IPS-15b (cell line): ENCODE measurements at regions not wholly inside any gene's neighbourhood (a gene's known extent, or its start where the extent isn't known, plus 50 kb on each side); places are given as distances from the start of the nearest gene placed in this dataset.

Experiments used
- H3K27me3 ChIP-seq: one replicate; pipeline ENCODE4 v1.6.1; 2013; ENCODE audit warnings: low read length; ENCODE audit not compliant: control insufficient read depth, insufficient read depth
- H3K36me3 ChIP-seq: one replicate; pipeline ENCODE4 v1.6.1; 2013; ENCODE audit warnings: low read length; ENCODE audit not compliant: control insufficient read depth, insufficient read depth
- H3K4me1 ChIP-seq: one replicate; pipeline ENCODE4 v1.6.1; 2013; ENCODE audit warnings: mild to moderate bottlenecking, low read length; ENCODE audit not compliant: control insufficient read depth, insufficient read depth
- H3K4me3 ChIP-seq: one replicate; pipeline ENCODE4 v1.5.1; 2013; ENCODE audit warnings: low read depth, low read length
- H3K9ac ChIP-seq: one replicate; pipeline ENCODE4 v1.6.1; 2013; ENCODE audit warnings: low read depth, mild to moderate bottlenecking, low read length
- H3K9me3 ChIP-seq: one replicate; pipeline ENCODE4 v1.6.1; 2013; ENCODE audit warnings: mild to moderate bottlenecking, low read length; ENCODE audit not compliant: control insufficient read depth, insufficient read depth

DNA sequence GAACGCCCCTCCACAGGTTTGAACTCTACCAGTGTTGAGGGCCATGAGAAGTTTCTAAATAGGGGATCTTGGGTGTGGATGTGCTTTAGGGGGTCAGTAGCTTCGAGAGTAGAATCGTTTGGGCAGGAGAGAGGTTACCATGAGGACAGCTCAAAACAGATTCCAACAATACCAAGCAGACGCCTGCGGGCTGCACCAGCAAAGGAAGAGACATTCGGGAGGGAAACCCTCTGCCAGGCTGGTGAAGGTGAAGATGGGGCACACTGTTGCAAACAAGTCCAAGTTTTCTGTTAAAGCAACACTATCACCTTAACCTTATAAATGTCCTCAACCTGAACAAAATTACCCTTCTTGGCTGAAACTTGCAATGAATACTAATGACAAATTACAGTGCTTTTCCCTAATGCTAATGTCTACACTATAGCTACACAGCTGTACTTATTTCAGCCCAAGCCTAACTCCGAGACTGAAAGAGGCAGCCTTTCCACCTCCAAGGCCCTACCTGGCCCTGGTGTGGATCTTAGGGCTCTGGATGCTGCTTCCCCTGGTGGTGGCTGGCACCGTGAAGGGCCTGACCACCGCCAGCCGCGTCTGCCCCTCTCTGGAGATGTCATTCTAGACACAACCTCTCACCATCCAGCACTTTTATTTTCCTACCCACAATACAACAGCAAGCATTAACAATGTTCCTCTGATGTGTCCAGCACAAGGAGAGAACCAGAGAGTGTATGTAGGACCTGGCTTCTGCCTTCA is 80.1 kb downstream of the DLL1 start:
- no peaks in the 10 kb centered on the region for H3K9me3 ChIP-seq
- H3K9ac ChIP-seq, result no peak overlapping the region
- no peaks in the 10 kb centered on the region for H3K27me3 ChIP-seq

DNA sequence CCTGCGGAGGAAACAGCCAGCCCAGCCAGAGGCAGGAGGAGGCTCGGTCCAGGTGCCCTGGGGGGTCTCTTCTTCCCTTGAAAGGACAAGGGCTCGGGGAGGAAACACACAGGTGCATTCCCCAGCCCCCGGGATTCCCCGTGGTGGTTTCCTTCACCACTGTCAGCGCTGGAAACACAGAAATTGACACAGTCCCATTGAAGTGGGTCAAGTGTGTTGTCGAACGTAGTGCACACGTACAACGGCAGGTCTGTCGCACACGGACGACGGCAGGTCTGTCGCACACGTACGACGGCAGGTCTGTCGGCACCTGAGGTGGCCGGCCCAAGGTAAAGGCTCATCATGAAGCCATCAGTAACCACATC is 80.9 kb downstream of the DLL1 start:
- Histone ChIP-seq H3K4me1 (no peaks in the 10 kb centered on the region), H3K9ac (no peak overlapping the region), H3K9me3 (no peaks in the 10 kb centered on the region), H3K4me3 (no peak overlapping the region), H3K27me3 (no peaks in the 10 kb centered on the region), H3K36me3 (no peaks in the 10 kb centered on the region)

More for the DNA sequence above, 80.1 kb downstream of the DLL1 start:
- Histone ChIP-seq H3K4me3 (no peak overlapping the region), H3K4me1 (no peaks in the 10 kb centered on the region), H3K36me3 (no peaks in the 10 kb centered on the region)

DNA sequence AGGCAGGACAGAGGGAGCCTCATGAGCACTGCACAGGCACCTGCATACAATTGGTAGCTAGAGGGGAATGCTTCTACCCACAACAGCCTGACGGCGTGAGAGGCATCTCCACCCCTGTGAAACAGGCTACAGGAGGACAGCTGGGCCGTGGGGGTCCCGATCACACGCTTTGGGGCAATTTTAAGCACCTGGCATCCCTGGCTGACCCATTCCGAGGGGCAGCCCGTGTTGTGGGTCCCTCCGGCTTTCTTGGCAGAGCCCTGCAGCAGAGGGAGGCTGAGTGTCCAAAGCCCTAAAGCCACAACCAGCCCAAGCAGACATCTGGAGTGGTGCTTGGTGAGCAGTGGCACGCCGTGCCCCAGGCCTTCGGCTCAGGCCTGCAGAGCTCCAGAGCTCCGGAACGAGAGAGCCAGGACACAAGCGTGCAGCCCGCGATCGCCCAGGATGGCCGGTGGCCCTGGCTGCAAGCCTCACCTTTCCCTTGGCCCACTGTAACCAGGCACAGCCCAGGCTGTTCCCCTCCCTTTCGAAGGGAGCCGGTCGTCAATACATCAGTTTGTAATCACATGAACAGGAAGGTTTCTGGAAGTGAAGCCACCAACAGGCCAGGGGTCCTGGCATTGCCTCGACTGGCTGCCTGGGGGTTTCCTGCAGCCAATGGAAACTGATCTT is 81.4 kb downstream of the DLL1 start:
- Histone ChIP-seq H3K4me1 (no peaks in the 10 kb centered on the region), H3K36me3 (no peaks in the 10 kb centered on the region), H3K9ac (no peak overlapping the region), H3K27me3 (no peaks in the 10 kb centered on the region), H3K4me3 (no peak overlapping the region), H3K9me3 (no peaks in the 10 kb centered on the region)

DNA sequence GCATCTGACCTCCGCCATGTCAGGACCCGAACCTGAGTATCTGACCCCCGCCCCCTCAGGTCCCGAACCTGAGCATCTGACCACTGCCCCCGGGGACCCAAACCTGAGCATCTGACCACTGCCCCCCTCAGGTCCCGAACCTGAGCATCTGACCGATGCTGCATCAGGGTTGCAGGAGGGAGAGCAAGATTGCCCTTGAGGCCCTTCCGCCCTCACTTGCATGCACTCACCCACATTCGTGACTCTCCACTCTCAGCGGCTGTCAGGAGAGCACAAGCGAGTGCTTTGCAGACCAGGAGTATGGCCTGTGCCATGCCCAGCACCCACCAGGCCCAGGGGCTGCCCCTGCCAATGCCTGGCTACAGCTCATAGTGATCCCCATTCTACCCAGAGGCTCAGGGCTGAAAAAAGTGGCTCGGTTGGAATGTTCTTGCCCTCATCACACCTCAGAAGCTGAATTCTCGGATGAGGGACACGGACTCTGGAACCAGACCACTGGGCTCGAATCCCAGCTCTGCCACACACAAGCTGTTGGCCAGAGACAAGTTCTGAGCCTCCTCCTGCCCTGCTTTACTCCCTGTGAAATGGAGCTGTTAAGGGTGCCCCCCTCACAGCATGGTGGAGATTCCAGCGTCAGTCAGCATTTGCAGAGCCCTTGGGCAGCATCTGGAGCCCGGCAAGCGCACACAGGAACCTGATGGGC is 82.1 kb downstream of the DLL1 start:
- H3K27me3 ChIP-seq, result no peaks in the 10 kb centered on the region
- no peaks in the 10 kb centered on the region for H3K4me1 ChIP-seq
- H3K9ac ChIP-seq, result no peak overlapping the region
- no peak overlapping the region for H3K4me3 ChIP-seq
- H3K36me3 ChIP-seq, result no peaks in the 10 kb centered on the region
- H3K9me3 ChIP-seq, result no peaks in the 10 kb centered on the region

DNA sequence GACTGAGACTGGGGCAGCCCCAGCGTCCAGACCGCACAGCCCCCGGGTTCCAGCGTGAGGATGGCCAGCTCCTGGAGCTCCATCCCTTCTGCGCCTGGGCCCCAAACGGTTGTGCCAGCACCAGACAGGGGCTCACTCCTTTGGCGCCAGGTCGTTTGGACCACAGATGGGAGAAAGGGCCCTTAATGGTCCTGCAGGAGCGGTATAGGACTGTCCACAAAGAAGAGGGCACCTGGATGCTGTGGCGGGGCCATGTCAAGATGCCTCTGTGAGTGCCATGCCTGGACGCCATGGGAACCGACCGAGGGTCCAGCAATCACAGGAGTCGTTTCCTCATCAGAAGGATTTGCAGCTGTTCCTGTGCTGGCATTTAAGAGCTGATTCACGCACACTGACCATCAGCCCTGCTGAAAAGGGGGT is 82.7 kb downstream of the DLL1 start:
- Histone ChIP-seq H3K9ac (no peak overlapping the region), H3K9me3 (no peaks in the 10 kb centered on the region), H3K36me3 (no peaks in the 10 kb centered on the region), H3K4me3 (no peak overlapping the region), H3K27me3 (no peaks in the 10 kb centered on the region), H3K4me1 (no peaks in the 10 kb centered on the region)

DNA sequence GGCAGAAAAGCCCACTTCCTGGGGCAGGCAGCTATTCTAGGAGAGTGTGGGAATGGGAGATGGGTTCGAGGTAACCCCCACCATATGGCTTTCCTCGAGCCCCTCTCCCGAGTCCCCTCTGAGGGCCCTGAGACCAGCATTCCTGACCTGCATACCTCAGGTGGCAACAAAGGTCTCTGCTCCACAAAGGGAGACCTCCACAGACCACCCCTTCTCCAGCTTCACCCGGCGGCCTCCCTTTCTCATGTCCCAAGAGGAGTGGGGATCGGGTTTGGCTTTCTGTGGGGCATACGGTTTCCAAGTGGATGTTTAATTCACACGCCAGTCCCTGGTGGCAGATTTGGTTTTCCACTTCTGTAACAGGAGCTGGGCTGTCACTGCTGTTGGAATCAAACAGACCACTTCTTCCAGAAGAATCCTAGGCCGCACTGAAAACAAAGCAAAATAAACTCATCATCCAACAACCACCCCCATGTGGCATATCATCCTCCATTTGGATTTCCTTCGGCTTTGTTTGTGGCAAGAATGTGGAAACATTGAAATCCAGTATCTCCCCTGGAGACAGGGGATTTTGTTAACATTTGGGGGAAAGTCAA is 83.2 kb downstream of the DLL1 start:
- Histone ChIP-seq H3K9me3 (no peaks in the 10 kb centered on the region), H3K9ac (no peak overlapping the region), H3K36me3 (no peaks in the 10 kb centered on the region), H3K27me3 (no peaks in the 10 kb centered on the region), H3K4me1 (no peaks in the 10 kb centered on the region), H3K4me3 (no peak overlapping the region)

DNA sequence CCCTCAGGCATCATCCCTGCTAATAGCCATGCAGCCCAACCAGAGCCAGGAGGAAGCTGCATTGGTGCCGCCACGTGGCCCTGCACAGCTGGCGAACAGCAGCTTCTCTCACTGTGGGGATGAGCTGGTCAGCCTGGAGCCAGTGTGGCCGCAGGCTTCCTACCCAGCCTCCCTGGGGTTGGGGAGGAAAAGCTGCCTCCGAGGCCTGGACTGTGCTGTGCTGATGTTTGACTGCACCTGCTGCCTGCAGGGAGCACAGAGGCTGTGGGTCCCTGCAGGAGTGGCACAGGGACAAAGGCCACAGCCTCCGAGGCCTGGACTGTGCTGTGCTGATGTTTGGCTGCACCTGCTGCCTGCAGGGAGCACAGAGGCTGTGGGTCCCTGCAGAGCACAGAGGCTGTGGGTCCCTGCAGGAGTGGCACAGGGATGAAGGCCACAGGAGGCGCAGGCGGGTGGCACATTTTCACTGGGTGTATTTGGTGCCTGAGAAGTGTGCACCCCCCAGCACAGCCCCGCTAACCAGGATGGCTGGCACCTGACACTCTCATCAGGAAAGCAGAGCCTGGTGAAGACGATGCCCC is 83.9 kb downstream of the DLL1 start:
- Histone ChIP-seq H3K36me3 (no peaks in the 10 kb centered on the region), H3K27me3 (no peaks in the 10 kb centered on the region), H3K9ac (no peak overlapping the region), H3K9me3 (no peaks in the 10 kb centered on the region), H3K4me3 (no peak overlapping the region), H3K4me1 (no peaks in the 10 kb centered on the region)

DNA sequence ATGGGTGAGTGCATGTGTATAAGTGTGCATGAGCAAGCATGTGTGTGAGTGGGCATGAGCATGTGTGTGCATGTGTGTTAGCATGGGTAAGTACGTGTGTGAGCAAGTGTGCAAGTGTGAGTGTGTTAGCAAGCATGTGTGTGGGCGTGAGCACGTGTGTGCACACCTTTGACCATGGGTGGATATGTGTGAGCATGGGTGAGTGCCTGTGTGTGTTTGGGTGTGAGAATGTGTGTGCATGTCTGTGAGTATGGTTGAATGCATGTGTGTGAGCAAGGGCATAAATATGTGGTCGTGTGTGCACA is 84.6 kb downstream of the DLL1 start:
- Histone ChIP-seq H3K4me3 (no peak overlapping the region), H3K9me3 (no peaks in the 10 kb centered on the region), H3K9ac (no peak overlapping the region), H3K36me3 (no peaks in the 10 kb centered on the region), H3K4me1 (no peaks in the 10 kb centered on the region), H3K27me3 (no peaks in the 10 kb centered on the region)

DNA sequence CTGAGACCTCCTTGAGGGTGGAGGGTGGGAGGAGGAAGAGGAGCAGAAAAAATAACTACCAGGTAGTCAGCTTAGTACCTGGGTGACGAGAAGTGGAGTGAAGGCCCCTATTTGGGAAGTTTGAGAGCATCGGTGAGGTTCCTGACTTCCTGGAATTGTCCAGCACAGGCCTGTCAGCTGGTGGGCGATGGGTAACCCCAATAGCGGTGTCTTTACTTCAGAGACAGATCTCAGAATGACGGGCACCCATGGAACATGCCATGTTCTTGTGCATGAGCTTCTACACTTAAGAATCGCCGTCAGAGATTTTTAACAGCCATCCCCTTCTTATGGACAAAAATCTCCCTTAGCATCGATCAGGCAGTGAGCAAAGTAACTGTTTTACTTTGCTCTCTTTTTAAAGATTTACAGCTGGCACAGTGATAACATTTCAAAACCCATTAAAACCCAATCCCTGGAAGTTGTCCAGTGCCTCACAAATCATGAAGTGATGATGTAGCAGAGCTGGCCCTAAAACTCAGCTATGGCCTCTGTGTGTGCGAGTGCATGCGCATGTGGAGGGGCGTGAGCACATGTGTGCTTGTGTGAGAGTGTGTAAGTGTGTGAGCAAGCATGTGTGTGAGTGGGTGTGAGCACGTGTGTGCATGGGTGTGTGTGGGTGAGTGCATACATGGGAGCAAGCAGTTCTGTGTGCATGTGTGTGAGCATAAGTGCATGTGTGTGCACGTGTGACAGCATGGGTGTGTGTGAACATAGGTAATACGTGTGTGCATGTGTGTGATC is 85.2 kb downstream of the DLL1 start:
- H3K36me3 ChIP-seq, result no peaks in the 10 kb centered on the region
- H3K9ac ChIP-seq, result no peak overlapping the region
- no peaks in the 10 kb centered on the region for H3K27me3 ChIP-seq
- no peaks in the 10 kb centered on the region for H3K9me3 ChIP-seq
- no peak overlapping the region for H3K4me3 ChIP-seq
- H3K4me1 ChIP-seq, result no peaks in the 10 kb centered on the region

DNA sequence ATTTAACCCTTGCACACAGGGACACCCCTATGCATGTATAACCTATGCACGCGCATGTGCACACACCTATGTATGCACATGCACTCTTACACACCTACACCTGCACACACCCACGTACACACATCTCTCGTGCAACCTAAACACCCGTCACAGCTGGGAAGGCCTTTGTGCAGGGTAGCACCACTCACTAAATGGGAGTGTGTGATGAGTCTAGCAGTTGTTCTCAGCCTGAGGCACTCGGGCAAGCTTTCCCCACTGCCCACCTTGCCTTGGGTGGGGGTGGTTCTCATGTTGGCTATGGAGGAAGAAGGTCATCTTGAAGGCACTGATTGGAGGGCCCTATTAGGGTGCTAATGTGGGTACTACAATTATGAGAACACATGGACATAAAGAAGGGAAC is 85.8 kb downstream of the DLL1 start:
- H3K4me3 ChIP-seq, result no peak overlapping the region

DNA sequence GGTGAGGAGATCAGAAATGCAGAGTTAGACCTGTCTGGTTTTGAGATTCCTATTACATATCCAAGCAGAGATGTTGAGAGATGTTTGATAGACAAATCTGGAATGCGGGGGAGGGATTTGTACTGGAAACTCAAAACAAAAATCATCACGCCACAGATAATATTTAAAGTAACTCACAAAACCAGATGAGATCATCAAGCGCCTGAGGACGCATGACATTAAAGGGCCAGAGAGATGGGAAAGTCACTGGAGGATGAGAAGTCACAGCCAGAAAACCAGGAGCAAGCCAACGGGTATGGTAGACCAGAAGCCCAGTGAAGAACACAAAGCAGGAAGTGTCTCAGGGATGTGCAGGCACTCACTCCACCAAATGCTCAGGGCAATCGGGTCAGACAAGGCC is 87.7 kb downstream of the DLL1 start:
- no peaks in the 10 kb centered on the region for H3K9me3 ChIP-seq
- no peak overlapping the region for H3K9ac ChIP-seq

More for the DNA sequence above, 85.8 kb downstream of the DLL1 start:
- Histone ChIP-seq H3K4me1 (no peaks in the 10 kb centered on the region), H3K27me3 (no peaks in the 10 kb centered on the region), H3K9me3 (no peaks in the 10 kb centered on the region), H3K36me3 (no peaks in the 10 kb centered on the region), H3K9ac (no peak overlapping the region)

More for the DNA sequence above, 87.7 kb downstream of the DLL1 start:
- Histone ChIP-seq H3K36me3 (no peaks in the 10 kb centered on the region), H3K4me1 (no peaks in the 10 kb centered on the region), H3K4me3 (no peak overlapping the region), H3K27me3 (no peaks in the 10 kb centered on the region)
